ENCODE measurements at regions not wholly inside any gene's neighbourhood (a gene's known extent, or its start where the extent isn't known, plus 50 kb on each side); places are given as distances from the start of the nearest gene placed in this dataset.

DNA sequence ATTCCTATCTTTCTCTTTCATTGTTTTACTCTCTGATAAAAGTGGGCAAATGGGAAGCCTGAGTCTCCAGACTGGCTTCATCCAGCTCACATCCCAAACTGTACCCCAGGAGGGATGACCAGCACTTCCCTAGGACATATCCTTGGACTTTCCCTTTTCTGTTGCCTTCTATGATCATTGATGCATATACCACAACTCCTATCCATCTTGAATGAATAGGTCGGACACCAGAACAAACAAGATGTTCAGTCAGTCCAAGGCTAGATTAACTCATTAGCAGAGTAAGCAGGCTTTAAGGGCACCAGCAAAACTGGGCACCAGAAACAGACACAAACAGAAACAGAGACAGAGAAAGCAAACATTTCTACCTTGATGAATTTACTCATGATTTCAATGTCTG is 159.1 kb upstream of the RGMB start:
- TF ChIP-seq EZH2 (IDR thresholded peaks at IDR 0.05) = no peak
- TF ChIP-seq POLR2AphosphoS5 (IDR thresholded peaks at IDR 0.05; ENCODE audit: borderline replicate concordance, low read depth, low read length) = no peak
- no peak for TF ChIP-seq FOXP2 (optimal IDR thresholded peaks at IDR 0.05; ENCODE audit: control extremely low read depth, extremely low read length, insufficient read depth)

Measured in SK-N-MC (cell line).